ENCODE measurements at regions not wholly inside any gene's neighbourhood (a gene's known extent, or its start where the extent isn't known, plus 50 kb on each side); places are given as distances from the start of the nearest gene placed in this dataset.

GRCh38 chr10:61539876-61540275 lies 86.7 kb upstream of the TMEM26 start:
- H3K4me1 ChIP-seq (replicated peaks in 1 of 2; ENCODE audit: control insufficient read depth in 2 of 2, insufficient read depth in 2 of 2, low read length in 2 of 2), result no peaks in the 10 kb centered on the region
- CTCF ChIA-PET (ENCODE audit: low intra/inter-chr PET ratio), result no interaction called here
- H3K27me3 ChIP-seq (ENCODE audit: control insufficient read depth in 2 of 2, insufficient read depth in 2 of 2, low read length in 2 of 2), result 0 out of 5 replicates have a peak, but pooled peaks cover 0 to 3% of the 10 kb centered on the region in 2 experiments
- FAIRE-seq (no peak), DNase-seq (ENCODE audit: extremely low read depth in 1 of 4, low spot score in 3 of 4) (no peak), ATAC-seq (no peak)
- TF ChIP-seq KLF1 (tag; IDR thresholded peaks at IDR 0.05) (no peak), CEBPB (tag; IDR thresholded peaks at IDR 0.05) (peak; percentile 37; the same call in 1 of the 2 replicates)
- no peak overlapping the region for H3K27ac ChIP-seq (ENCODE audit: extremely low read depth, low read depth, low read length)
- H4K20me1 ChIP-seq (replicated peaks; ENCODE audit: control insufficient read depth, insufficient read depth, low read length), result no peaks in the 10 kb centered on the region
- POLR2A ChIA-PET, result interaction anchor here (0.7 kb wide), 1 partner anchor 48 kb away, joined by 3 read pairs; no protein-coding TSS in a partner anchor
- no peaks in the 10 kb centered on the region for H3K9me1 ChIP-seq (ENCODE audit: control insufficient read depth, insufficient read depth, low read length)
- H3K36me3 ChIP-seq (ENCODE audit: control insufficient read depth, insufficient read depth, low read length), result no peaks in the 10 kb centered on the region
- no peak overlapping the region for H3K9ac ChIP-seq (ENCODE audit: insufficient read depth in 1 of 2, low read depth in 2 of 2, low read length in 2 of 2)
- no peak overlapping the region for H3K4me2 ChIP-seq (ENCODE audit: insufficient read depth, low read length)
- no peaks in the 10 kb centered on the region for H3K79me2 ChIP-seq (ENCODE audit: control insufficient read depth, insufficient read depth, low read length)
- no peaks in the 10 kb centered on the region for H3K9me3 ChIP-seq (replicated peaks; ENCODE audit: control insufficient read depth, insufficient read depth, low read depth, low read length)
- intact Hi-C loops (cut with micrococcal nuclease), result no loop called here
- no TSS peak for BruUV-seq (replicated peaks)
- H2AFZ ChIP-seq (ENCODE audit: low read depth, low read length), result no peak overlapping the region
- no peak overlapping the region for H3K4me3 ChIP-seq
- 13% methylated on average over 8 of the region's 8 CpGs for WGBS (ENCODE audit: insufficient coverage, low coverage, missing lambda C conversion rate)
- in situ Hi-C loops (cut with MboI), result no loop called here

GRCh38 chr10:61529208-61529607 lies 76.0 kb upstream of the TMEM26 start:
- no peak overlapping the region for H3K9ac ChIP-seq (ENCODE audit: insufficient read depth in 1 of 2, low read depth in 2 of 2, low read length in 2 of 2)
- DNase-seq (ENCODE audit: extremely low read depth in 1 of 4, low spot score in 3 of 4) (no peak), ATAC-seq (no peak), FAIRE-seq (no peak)
- no peaks in the 10 kb centered on the region for H3K4me1 ChIP-seq (replicated peaks in 1 of 2; ENCODE audit: control insufficient read depth in 2 of 2, insufficient read depth in 2 of 2, low read length in 2 of 2)
- no peaks in the 10 kb centered on the region for H3K9me3 ChIP-seq (replicated peaks; ENCODE audit: control insufficient read depth, insufficient read depth, low read depth, low read length)
- H3K27ac ChIP-seq (ENCODE audit: extremely low read depth, low read depth, low read length), result no peak overlapping the region
- in situ Hi-C loops (cut with MboI), result no loop called here
- WGBS (ENCODE audit: insufficient coverage, low coverage, missing lambda C conversion rate), result 0% methylated on average over 1 of the region's 1 CpG
- no peaks in the 10 kb centered on the region for H3K79me2 ChIP-seq (ENCODE audit: control insufficient read depth, insufficient read depth, low read length)
- intact Hi-C loops (cut with micrococcal nuclease), result no loop called here
- H3K4me2 ChIP-seq (ENCODE audit: insufficient read depth, low read length), result no peak overlapping the region
- no TSS peak for BruUV-seq (replicated peaks)
- ChIA-PET POLR2A (interaction anchor here (1.5 kb wide), 1 partner anchor 10 kb away, joined by 4 read pairs; no protein-coding TSS in a partner anchor), CTCF (ENCODE audit: low intra/inter-chr PET ratio) (no interaction called here)
- H3K36me3 ChIP-seq (ENCODE audit: control insufficient read depth, insufficient read depth, low read length), result no peaks in the 10 kb centered on the region
- H3K27me3 ChIP-seq (ENCODE audit: control insufficient read depth in 2 of 2, insufficient read depth in 2 of 2, low read length in 2 of 2), result no peaks in the 10 kb centered on the region
- H2AFZ ChIP-seq (ENCODE audit: low read depth, low read length), result no peak overlapping the region
- H3K4me3 ChIP-seq, result no peak overlapping the region
- H4K20me1 ChIP-seq (replicated peaks; ENCODE audit: control insufficient read depth, insufficient read depth, low read length), result no peaks in the 10 kb centered on the region
- no peaks in the 10 kb centered on the region for H3K9me1 ChIP-seq (ENCODE audit: control insufficient read depth, insufficient read depth, low read length)
- TF ChIP-seq CCNT2 (IDR thresholded peaks at IDR 0.05; ENCODE audit: borderline replicate concordance, extremely low read depth, insufficient read length, low read depth, low read length) (no peak), ZNF311 (CRISPR knock-in tag; IDR thresholded peaks at IDR 0.05) (no peak), ELF1 (tag; IDR thresholded peaks at IDR 0.05) (no peak), SREBF1 (IDR thresholded peaks at IDR 0.05; ENCODE audit: borderline replicate concordance, low read depth, low read length) (no peak), NUFIP1 (IDR thresholded peaks at IDR 0.05; ENCODE audit: partially characterized antibody) (no peak), USF2 (CRISPR knock-in tag; IDR thresholded peaks at IDR 0.05) (no peak), FOXJ2 (tag; IDR thresholded peaks at IDR 0.05) (no peak), RAD51 (IDR thresholded peaks at IDR 0.05; ENCODE audit: borderline replicate concordance, low read depth) (no peak), ZNF134 (CRISPR knock-in tag; conservative IDR thresholded peaks at IDR 0.05) (no peak), MTA3 (IDR thresholded peaks at IDR 0.05; ENCODE audit: borderline replicate concordance) (no peak), ZFP36 (IDR thresholded peaks at IDR 0.05; ENCODE audit: low read depth, low read length, partially characterized antibody) (no peak), TFAP4 (CRISPR knock-in tag; IDR thresholded peaks at IDR 0.05; ENCODE audit: borderline replicate concordance) (no peak), SMAD2 (IDR thresholded peaks at IDR 0.05; ENCODE audit: low read depth, low read length) (no peak)

All from K562 (cell line).